ENCODE measurements at regions not wholly inside any gene's neighbourhood (a gene's known extent, or its start where the extent isn't known, plus 50 kb on each side); places are given as distances from the start of the nearest gene placed in this dataset.

DNA sequence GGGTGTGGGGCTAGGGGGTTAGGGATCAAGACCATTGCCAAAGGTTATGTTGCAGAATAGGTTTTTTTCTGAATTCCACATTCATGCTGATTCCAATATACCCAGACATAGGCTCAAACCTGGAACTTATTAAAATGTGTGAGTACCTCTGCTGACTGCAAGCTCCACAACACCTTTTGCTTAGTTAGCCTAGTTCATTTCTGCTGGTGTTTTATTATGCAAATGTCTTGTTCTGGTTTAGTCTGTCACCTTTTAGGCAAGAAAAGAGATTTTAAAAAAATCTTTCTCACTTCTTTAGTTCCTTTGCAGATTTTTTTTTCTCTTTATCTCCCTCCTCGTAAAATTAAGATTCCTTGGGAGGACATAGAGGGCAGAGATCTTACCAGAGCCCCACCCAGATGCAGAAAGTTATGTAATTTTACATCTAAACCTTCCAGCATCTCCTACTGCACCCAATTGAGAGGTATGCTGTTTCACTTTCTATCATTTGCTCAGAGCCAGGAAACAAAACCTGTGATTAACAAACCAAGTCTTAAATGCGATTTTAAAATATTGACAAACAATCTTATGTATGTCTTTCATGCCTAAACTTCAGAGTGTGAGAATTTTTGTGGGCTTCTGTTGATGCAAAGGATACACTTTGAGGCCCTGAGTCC is 190.7 kb upstream of the CLNK start:
- TF ChIP-seq, protein P1, sequence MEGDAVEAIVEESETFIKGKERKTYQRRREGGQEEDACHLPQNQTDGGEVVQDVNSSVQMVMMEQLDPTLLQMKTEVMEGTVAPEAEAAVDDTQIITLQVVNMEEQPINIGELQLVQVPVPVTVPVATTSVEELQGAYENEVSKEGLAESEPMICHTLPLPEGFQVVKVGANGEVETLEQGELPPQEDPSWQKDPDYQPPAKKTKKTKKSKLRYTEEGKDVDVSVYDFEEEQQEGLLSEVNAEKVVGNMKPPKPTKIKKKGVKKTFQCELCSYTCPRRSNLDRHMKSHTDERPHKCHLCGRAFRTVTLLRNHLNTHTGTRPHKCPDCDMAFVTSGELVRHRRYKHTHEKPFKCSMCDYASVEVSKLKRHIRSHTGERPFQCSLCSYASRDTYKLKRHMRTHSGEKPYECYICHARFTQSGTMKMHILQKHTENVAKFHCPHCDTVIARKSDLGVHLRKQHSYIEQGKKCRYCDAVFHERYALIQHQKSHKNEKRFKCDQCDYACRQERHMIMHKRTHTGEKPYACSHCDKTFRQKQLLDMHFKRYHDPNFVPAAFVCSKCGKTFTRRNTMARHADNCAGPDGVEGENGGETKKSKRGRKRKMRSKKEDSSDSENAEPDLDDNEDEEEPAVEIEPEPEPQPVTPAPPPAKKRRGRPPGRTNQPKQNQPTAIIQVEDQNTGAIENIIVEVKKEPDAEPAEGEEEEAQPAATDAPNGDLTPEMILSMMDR (IDR thresholded peaks at IDR 0.05; ENCODE audit: borderline replicate concordance, control extremely low read depth, extremely low read depth, insufficient read depth, missing control alignments): no peak
- no peak for DNase-seq (ENCODE audit: low spot score)
- in situ Hi-C loops (cut with MboI; ENCODE audit: low sequenced_read_pairs, unreplicated experiment): no loop called here

DNA sequence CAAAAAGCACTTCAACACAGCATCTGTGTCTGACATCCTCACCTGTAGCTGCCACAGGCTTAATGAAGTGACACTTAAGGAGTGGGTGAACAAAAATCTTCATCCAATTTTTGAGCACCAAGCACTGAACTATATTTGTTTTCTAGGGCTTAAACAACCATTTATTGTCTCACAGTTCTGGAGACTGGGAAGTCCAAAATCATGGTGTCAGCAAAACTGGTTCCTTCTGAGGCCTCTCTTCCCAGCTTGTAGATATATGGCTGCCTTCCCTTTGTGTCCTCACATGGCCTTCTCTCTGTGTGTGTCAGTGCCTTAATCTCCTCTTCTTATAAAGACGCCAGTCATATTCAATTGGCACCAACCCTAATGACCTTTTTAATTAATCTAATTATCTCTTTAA is 189.2 kb upstream of the CLNK start:
- no peak for DNase-seq (ENCODE audit: low spot score)
- in situ Hi-C loops (cut with MboI; ENCODE audit: low sequenced_read_pairs, unreplicated experiment): no loop called here
- TF ChIP-seq, protein P1 (IDR thresholded peaks at IDR 0.05; ENCODE audit: borderline replicate concordance, control extremely low read depth, extremely low read depth, insufficient read depth, missing control alignments): no peak

DNA sequence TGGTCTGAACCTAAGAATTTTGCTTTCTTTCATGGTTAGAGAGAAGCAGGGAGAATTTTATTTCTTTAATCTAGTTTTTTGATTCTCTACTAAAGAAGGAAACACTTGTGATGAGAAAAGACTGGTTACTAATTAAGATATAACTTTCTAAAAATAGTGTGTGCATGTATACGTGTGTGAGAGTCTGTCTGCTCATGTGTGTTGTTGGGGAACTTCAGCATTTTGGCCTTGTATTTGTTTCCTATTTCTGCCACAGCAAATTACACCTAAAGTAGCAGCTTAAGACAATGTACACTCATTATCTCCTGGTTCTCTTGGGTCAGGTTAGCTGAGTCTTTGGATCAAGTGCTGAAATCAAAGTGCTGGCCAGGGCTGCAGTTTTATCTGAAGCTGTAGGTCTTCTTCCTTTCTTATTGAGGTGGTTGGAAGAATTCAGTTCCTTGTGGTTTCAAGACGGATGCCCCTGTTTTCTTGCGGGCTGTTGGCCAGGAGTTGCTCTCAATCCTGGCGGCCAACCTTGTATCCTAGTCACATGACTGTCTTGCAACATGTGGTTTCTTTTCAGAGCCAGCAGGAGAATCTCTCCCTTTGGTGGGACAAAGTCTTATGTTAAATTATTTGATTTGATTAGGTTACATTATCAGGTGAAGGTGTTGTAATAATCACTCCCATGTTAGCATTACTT is 188.4 kb upstream of the CLNK start:
- DNase-seq (ENCODE audit: low spot score): no peak
- in situ Hi-C loops (cut with MboI; ENCODE audit: low sequenced_read_pairs, unreplicated experiment): no loop called here
- TF ChIP-seq, protein P1 (IDR thresholded peaks at IDR 0.05; ENCODE audit: borderline replicate concordance, control extremely low read depth, extremely low read depth, insufficient read depth, missing control alignments): no peak

DNA sequence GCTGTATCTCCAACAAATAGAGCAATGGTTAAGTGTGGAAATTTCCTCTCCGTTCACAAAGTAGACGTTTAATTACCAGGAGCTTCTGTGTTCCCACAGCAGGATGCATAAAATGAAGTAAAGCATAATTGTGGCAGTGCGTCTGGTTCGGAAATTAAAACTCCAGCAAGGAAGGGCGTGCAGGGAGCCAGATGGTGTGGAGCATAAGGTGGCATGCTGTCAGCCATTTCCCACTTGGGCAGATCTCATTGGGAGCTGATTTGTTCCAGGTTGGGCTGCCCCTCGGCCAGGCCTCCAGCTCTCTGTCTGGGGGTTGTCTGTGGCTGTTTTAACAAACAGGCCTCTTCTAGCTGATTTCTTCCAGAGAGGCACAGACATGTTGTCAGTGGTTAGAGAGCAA is 182.1 kb upstream of the CLNK start:
- TF ChIP-seq, protein P1 (IDR thresholded peaks at IDR 0.05; ENCODE audit: borderline replicate concordance, control extremely low read depth, extremely low read depth, insufficient read depth, missing control alignments): no peak
- in situ Hi-C loops (cut with MboI; ENCODE audit: low sequenced_read_pairs, unreplicated experiment): no loop called here
- no peak for DNase-seq (ENCODE audit: low spot score)

DNA sequence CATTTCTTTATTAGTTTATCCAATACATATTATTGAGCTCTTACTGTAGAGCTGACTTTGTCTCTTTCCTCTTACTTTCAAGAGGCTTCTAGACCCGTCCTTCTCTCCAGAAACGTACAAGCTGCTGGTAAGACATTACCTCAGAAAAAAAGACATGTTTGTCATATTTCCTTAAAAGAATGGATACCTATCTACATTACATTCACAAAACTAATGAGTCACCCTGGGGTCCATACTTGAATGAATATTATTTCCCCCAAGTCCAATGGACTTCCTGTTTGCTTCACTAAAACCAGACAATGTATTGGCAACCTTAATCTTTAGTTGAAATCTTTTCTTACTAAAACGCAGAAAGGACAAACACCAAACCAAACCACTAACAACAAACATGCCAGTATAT is 176.5 kb upstream of the CLNK start:
- TF ChIP-seq, protein P1 (IDR thresholded peaks at IDR 0.05; ENCODE audit: borderline replicate concordance, control extremely low read depth, extremely low read depth, insufficient read depth, missing control alignments): no peak
- in situ Hi-C loops (cut with MboI; ENCODE audit: low sequenced_read_pairs, unreplicated experiment): no loop called here
- DNase-seq (ENCODE audit: low spot score): no peak

DNA sequence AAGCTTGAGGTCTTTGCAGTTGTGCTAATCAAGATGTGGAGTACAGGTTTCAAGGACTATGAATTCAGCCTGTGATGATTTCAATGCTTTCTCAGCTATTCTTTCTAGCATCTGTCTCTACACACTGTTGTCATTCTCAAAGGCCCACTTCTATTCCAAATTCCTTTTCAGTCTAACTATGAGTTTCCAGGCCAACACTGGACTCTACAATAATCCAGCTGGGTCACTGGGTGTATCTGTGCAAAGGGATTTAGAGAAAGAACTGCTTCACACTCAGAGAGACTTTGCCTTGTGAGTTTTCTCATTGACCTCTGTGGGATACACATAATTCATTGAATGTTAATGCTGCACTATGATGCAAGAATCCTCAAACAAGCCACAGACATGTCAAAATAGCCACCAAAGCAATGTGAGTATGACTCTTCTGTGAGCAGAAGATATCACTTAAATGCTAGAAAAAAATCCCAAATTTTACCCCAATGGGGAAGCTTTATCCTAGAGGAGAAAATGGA is 171.8 kb upstream of the CLNK start:
- TF ChIP-seq, protein P1 (IDR thresholded peaks at IDR 0.05; ENCODE audit: borderline replicate concordance, control extremely low read depth, extremely low read depth, insufficient read depth, missing control alignments): no peak
- no peak for DNase-seq (ENCODE audit: low spot score)
- in situ Hi-C loops (cut with MboI; ENCODE audit: low sequenced_read_pairs, unreplicated experiment): no loop called here
